Esophagus muscularis mucosa (tissue), 4 donors: ENCODE measurements at regions not wholly inside any gene's neighbourhood (a gene's known extent, or its start where the extent isn't known, plus 50 kb on each side); places are given as distances from the start of the nearest gene placed in this dataset.
"Not testable (repeated sequence)": the region's sequence is repeated elsewhere in the genome, so short reads cannot be mapped to it uniquely, and the experiment has no call there.

Source experiments
- DNase-seq: peaks from one replicate; pipeline ENCODE4 v3.0.0-alpha.2; 2017; ENCODE audit errors: extremely low spot score
- H3K27ac ChIP-seq, 4 donors: fragments of 200-600 bp; sonication (generic); replicated peaks in 1 of 4; 1 replicate in 3 of 4; 2 replicates in 1 of 4; pipeline ENCODE4 v1.5.1; 2016 to 2019; ENCODE audit warnings: mild to moderate bottlenecking in 1 of 4
- H3K27me3 ChIP-seq, 4 donors: fragments of 200-600 bp; sonication (generic); one replicate each; pipeline versions ENCODE4 v1.5.1 to v1.6.0; 2016 to 2019
- H3K36me3 ChIP-seq, 4 donors: fragments of 200-600 bp; sonication (generic); one replicate each; pipeline ENCODE4 v1.5.1; 2016 to 2019
- H3K4me1 ChIP-seq, 4 donors: fragments of 200-600 bp; sonication (generic); one replicate each; pipeline ENCODE4 v1.5.1; 2016 to 2019
- H3K4me3 ChIP-seq, 4 donors: fragments of 200-600 bp; sonication (generic); 1 replicate in 2 of 4; 2 replicates in 2 of 4; pipeline ENCODE4 v1.5.1; 2016 to 2019; ENCODE audit warnings: mild to moderate bottlenecking in 4 of 4, moderate library complexity in 1 of 4
- H3K9me3 ChIP-seq, 4 donors: fragments of 200-600 bp; sonication (generic); 1 replicate in 3 of 4; 2 replicates in 1 of 4; pipeline ENCODE4 v1.5.1; 2016 to 2019
- EP300 ChIP-seq: sonication (generic); formaldehyde crosslinking; IDR thresholded peaks from one replicate; pipeline ENCODE4 v1.6.1; 2017; ENCODE audit warnings: antibody characterized with exemption
- POLR2A ChIP-seq: fragments of 450-650 bp; IDR thresholded peaks from one replicate; pipeline ENCODE4 v1.6.1; 2017; ENCODE audit warnings: antibody characterized with exemption, moderate library complexity, mild to moderate bottlenecking, low read depth
- POLR2AphosphoS5 ChIP-seq, 2 donors: sonication (generic); formaldehyde crosslinking; IDR thresholded peaks; one replicate each; pipeline ENCODE4 v1.6.1; 2017; ENCODE audit warnings: antibody characterized with exemption in 2 of 2
- WGBS: methylation state at CpG from one replicate; pipeline ENCODE4 v1.1.5; 2018; 5-methylcytosine and 5-hydroxymethylcytosine counted together
- intact Hi-C: fragments of 100-400 bp; cut with DNase I; formaldehyde crosslinking; loops from one replicate; pipeline ENCODE4 v1.15.1; 2023
- TF ChIP-seq, protein P1 (sequence below), 3 experiments: fragments of 200-600 bp in 2 of 3; fragments of 450-650 bp in 1 of 3; sonication (generic) in 2 of 3; IDR thresholded peaks; one replicate each; pipeline ENCODE4 v1.5.1; 2017 to 2019; ENCODE audit warnings: antibody characterized with exemption in 3 of 3, mild to moderate bottlenecking in 2 of 3, moderate library complexity in 1 of 3

DNA sequence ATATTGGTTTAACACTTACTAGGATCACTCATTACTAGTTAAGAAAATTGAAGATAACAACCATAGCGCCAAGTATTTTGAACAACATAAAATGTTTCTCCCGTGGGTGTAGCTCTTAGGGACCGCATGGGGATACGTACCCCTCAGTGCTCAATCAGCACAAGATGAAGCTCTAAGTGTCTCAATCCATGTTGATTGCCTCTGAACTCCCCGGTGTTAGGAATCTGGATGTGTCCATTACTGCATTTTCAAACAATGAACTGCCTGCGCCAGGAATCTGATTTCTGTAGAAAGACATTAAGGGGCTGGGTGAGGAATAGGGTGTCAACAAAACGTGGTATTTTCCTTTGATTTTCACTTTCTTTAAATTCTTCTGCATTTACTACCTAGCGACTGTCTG, 100.2 kb downstream of the LMO4 start:
- Histone ChIP-seq H3K4me1 (no peaks in the 10 kb centered on the region), H3K4me3 (no peak overlapping the region), H3K36me3 (no peaks in the 10 kb centered on the region), H3K27me3 (no peaks in the 10 kb centered on the region), H3K27ac (no peak overlapping the region), H3K9me3 (no peaks in the 10 kb centered on the region)
- DNase-seq = no peak
- TF ChIP-seq, protein P1, sequence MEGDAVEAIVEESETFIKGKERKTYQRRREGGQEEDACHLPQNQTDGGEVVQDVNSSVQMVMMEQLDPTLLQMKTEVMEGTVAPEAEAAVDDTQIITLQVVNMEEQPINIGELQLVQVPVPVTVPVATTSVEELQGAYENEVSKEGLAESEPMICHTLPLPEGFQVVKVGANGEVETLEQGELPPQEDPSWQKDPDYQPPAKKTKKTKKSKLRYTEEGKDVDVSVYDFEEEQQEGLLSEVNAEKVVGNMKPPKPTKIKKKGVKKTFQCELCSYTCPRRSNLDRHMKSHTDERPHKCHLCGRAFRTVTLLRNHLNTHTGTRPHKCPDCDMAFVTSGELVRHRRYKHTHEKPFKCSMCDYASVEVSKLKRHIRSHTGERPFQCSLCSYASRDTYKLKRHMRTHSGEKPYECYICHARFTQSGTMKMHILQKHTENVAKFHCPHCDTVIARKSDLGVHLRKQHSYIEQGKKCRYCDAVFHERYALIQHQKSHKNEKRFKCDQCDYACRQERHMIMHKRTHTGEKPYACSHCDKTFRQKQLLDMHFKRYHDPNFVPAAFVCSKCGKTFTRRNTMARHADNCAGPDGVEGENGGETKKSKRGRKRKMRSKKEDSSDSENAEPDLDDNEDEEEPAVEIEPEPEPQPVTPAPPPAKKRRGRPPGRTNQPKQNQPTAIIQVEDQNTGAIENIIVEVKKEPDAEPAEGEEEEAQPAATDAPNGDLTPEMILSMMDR (IDR thresholded peaks at IDR 0.05) = no peak
- TF ChIP-seq POLR2A (no peak), POLR2AphosphoS5 (IDR thresholded peaks at IDR 0.05) (no peak), EP300 (no peak)
- intact Hi-C loops = no loop called here
- 91% methylated on average over 8 of the region's 8 CpGs for WGBS

DNA sequence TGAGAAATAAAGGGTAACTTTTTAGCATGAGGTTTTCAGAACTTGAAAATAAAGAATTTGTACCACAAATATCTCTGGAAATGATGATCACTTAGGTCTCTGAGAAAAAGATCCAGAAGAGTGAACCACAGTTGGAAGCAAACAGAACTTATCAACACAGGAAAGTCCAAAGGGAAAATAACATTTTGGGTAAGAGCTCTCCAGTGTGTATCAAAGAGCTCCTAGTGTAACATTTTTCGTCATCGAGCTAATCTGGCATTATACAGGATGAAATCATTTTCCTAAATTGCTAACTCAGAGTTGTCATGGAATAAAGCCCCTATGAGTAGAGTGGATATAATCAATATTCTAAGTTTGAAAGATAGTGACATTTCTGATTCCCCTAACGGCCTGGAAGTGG, 104.0 kb downstream of the LMO4 start:
- no peaks in the 10 kb centered on the region for H3K27me3 ChIP-seq
- no peak overlapping the region for H3K4me3 ChIP-seq
- H3K9me3 ChIP-seq = no peaks in the 10 kb centered on the region
- H3K36me3 ChIP-seq = no peaks in the 10 kb centered on the region
- 73% methylated on average over 3 of the region's 3 CpGs for WGBS
- TF ChIP-seq POLR2A = no peak
- no peak for TF ChIP-seq POLR2AphosphoS5 (IDR thresholded peaks at IDR 0.05)
- TF ChIP-seq, protein P1 (IDR thresholded peaks at IDR 0.05) = no peak
- TF ChIP-seq EP300 = no peak
- no peak for DNase-seq
- H3K27ac ChIP-seq = no peak overlapping the region
- peaks cover 0 to 5% (median 0%) of the 10 kb centered on the region in 4 donors for H3K4me1 ChIP-seq
- intact Hi-C loops = no loop called here

DNA sequence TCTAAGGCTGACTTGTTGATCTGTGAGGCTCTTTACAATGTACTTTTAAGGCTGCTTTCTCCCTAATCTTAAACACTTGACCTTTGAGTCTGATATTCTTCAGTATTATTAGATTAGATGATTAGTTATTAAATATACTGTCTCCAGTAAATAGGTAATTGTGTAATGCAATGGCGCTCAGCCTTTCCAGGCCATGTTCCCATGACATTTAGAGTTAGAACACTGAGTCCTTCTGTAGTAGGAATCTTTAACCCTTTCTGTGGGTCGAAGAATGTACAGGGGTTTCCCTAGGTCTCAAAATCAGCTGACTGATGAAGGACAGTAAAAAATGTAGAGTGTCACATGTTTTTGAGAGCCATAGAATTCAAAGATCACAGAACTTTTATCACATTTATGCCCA, 104.4 kb downstream of the LMO4 start:
- H3K36me3 ChIP-seq, H3K9me3 ChIP-seq, H3K27ac ChIP-seq, DNase-seq, H3K4me3 ChIP-seq, H3K4me1 ChIP-seq, intact Hi-C loops, H3K27me3 ChIP-seq: not testable (repeated sequence)
- WGBS = 83% methylated on average over 2 of the region's 2 CpGs

DNA sequence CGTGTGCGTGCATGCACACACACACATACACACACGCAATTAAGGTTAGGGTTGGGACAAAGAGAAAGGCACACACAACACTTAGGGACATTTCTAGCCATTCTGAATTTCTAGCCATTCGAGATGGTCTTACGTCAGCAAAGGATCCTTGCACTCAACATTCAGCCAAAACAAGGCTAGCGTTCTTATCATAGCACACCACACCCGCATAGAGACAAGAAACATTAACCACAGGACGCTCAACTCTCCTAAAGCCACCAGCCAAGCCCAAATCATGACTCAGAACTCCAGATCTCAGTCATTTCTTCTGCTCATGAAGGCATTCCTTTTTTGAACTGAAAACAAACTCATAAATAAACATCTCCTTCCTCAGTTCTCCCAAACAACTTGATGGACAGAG, 106.8 kb downstream of the LMO4 start:
- Histone ChIP-seq H3K27me3 (no peaks in the 10 kb centered on the region), H3K4me3 (no peak overlapping the region), H3K9me3 (no peaks in the 10 kb centered on the region), H3K4me1 (peaks cover 0 to 5% (median 0%) of the 10 kb centered on the region in 4 donors), H3K36me3 (no peaks in the 10 kb centered on the region), H3K27ac (no peak overlapping the region)
- 86% methylated on average over 8 of the region's 8 CpGs for WGBS
- DNase-seq = no peak
- intact Hi-C loops = no loop called here
- no peak for TF ChIP-seq POLR2AphosphoS5 (IDR thresholded peaks at IDR 0.05)
- TF ChIP-seq POLR2A = no peak
- no peak for TF ChIP-seq EP300
- TF ChIP-seq, protein P1 (IDR thresholded peaks at IDR 0.05) = no peak

DNA sequence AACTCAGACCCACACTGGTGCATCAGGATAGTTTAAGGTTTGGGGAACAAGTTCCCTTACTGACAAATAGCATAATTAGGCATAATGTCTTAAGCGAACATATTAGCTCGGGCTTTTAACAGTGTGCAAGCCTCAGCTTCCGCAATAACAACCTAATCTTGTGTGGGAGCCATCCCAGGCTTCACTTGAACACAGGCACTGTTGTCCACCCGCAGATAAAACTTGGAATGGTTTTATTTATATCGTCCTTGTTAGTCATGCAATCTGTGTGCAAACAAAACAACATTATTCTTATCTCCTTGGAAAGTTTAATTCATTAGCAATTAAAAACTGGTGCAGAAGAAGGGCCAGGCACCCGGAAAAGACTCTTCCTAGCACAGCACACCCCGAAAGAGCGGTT, 107.4 kb downstream of the LMO4 start:
- H3K4me1 ChIP-seq, H3K27ac ChIP-seq, H3K9me3 ChIP-seq, DNase-seq, H3K4me3 ChIP-seq, intact Hi-C loops, H3K36me3 ChIP-seq, H3K27me3 ChIP-seq: not testable (repeated sequence)
- 89% methylated on average over 8 of the region's 8 CpGs for WGBS

DNA sequence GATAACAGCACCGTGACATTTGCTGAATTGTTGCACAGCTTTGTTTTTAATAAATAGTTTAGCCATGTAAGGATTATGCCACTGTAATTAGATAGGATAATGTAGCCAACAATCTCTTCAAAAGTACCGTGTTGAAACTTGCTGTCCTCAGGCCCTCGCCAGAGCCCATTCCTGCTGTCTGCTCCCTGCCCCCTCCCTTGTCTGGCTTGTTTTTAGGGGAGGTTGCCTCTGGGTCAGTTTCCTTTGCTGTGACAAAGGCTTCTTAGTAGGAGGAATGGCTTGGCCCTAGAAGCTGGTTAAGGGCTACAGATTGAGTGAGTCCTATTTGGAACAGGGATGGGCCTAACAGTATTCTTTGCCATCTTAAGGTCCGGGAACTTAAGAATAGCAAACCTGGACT, 107.9 kb downstream of the LMO4 start:
- Histone ChIP-seq H3K27ac (no peak overlapping the region), H3K4me3 (no peak overlapping the region), H3K36me3 (no peaks in the 10 kb centered on the region), H3K27me3 (no peaks in the 10 kb centered on the region), H3K4me1 (peaks cover 0 to 5% (median 0%) of the 10 kb centered on the region in 4 donors), H3K9me3 (no peaks in the 10 kb centered on the region)
- TF ChIP-seq POLR2A = no peak
- TF ChIP-seq, protein P1 (IDR thresholded peaks at IDR 0.05) = no peak
- TF ChIP-seq EP300 = no peak
- TF ChIP-seq POLR2AphosphoS5 (IDR thresholded peaks at IDR 0.05) = no peak
- 86% methylated on average over 4 of the region's 4 CpGs for WGBS
- no peak for DNase-seq
- intact Hi-C loops = no loop called here
